GM12878 (cell line): ENCODE measurements at regions not wholly inside any gene's neighbourhood (a gene's known extent, or its start where the extent isn't known, plus 50 kb on each side); places are given as distances from the start of the nearest gene placed in this dataset.
"Not testable (repeated sequence)": the region's sequence is repeated elsewhere in the genome, so short reads cannot be mapped to it uniquely, and the experiment has no call there.

Experiments used
- ATAC-seq: fragments of 200-7000 bp; cut with Tn5 transposase; 3 replicates; pipeline ENCODE4 v1.9.1; 2020; ENCODE audit warnings: mild to moderate bottlenecking, moderate library complexity
- BruUV-seq: library from RNA; stranded (reverse); fragments of 400-500 nt; replicated peaks from 2 replicates; lab custom pipeline; 2021; lab: Mats Ljungman, UMichigan
- CTCF ChIA-PET: fragments of 300-600 bp; sonication (Branson Sonifier 250); formaldehyde crosslinking; extraction: SDS; loops from one replicate; lab custom pipeline; 2021; ENCODE audit warnings: inconsistent platforms; lab: Yijun Ruan, JAX
- POLR2A ChIA-PET: fragments of 350-600 bp; formaldehyde crosslinking; extraction: SDS; loops from one replicate; lab custom pipeline; 2021; ENCODE audit warnings: inconsistent platforms; lab: Charles Lee
- RAD21 ChIA-PET: fragments of 300-600 bp; sonication (Branson Sonifier 250); formaldehyde crosslinking; loops from one replicate; lab custom pipeline; 2023; ENCODE audit warnings: antibody characterized with exemption; ENCODE audit not compliant: unreplicated experiment; lab: Charles Lee
- SMC1A ChIA-PET: fragments of 300-600 bp; sonication (Branson Sonifier 250); formaldehyde crosslinking; loops from one replicate; lab custom pipeline; 2023; ENCODE audit not compliant: unreplicated experiment, uncharacterized antibody; lab: Charles Lee
- DNase-seq: peaks from one replicate; pipeline ENCODE4 v3.0.0-alpha.2; 2011; ENCODE audit warnings: low read depth, low spot score
- FAIRE-seq: peaks from 3 replicates; lab custom pipeline; 2011; peaks lifted over from hg19 to GRCh38; lab: Jason Lieb, UNC
- H2AFZ ChIP-seq: 2 replicates; pipeline ENCODE4 v1.6.0; 2011; ENCODE audit warnings: low read depth, low read length, control low read depth; ENCODE audit not compliant: control insufficient read depth
- H3K27ac ChIP-seq: 2 replicates; pipeline ENCODE4 v1.5.1; 2011; ENCODE audit warnings: control low read depth; ENCODE audit not compliant: control insufficient read depth, insufficient read depth
- H3K27me3 ChIP-seq, 2 experiments: replicated peaks in 1 of 2; 2 replicates each; pipeline versions ENCODE4 v1.6.0 to v1.6.1; 2011; ENCODE audit warnings: low read length in 1 of 2; ENCODE audit not compliant: control insufficient read depth in 2 of 2, insufficient read depth in 2 of 2
- H3K36me3 ChIP-seq, 2 experiments: 2 replicates each; pipeline ENCODE4 v1.5.1; 2011; ENCODE audit warnings: low read length in 1 of 2; ENCODE audit not compliant: control insufficient read depth in 2 of 2, insufficient read depth in 2 of 2
- H3K4me1 ChIP-seq: 2 replicates; pipeline ENCODE4 v1.6.1; 2011; ENCODE audit warnings: mild to moderate bottlenecking, low read length, moderate library complexity, mixed read lengths; ENCODE audit not compliant: control insufficient read depth, insufficient read depth
- H3K4me2 ChIP-seq: 2 replicates; pipeline ENCODE4 v1.6.0; 2011; ENCODE audit warnings: control low read depth; ENCODE audit not compliant: control insufficient read depth, insufficient read depth
- H3K4me3 ChIP-seq: fragments of 200-600 bp; sonication (generic); 2 replicates; pipeline ENCODE4 v1.5.1; 2016
- H3K79me2 ChIP-seq: 2 replicates; pipeline ENCODE4 v1.6.0; 2011; ENCODE audit warnings: low read length; ENCODE audit not compliant: control insufficient read depth, insufficient read depth
- H3K9ac ChIP-seq: 2 replicates; pipeline ENCODE4 v1.8.0; 2011; ENCODE audit warnings: low read length, control low read depth, mixed read lengths; ENCODE audit not compliant: control insufficient read depth, insufficient read depth
- H3K9me3 ChIP-seq: replicated peaks from 3 replicates; pipeline ENCODE4 v1.5.1; 2011; ENCODE audit warnings: mild to moderate bottlenecking, low read length; ENCODE audit not compliant: control insufficient read depth, insufficient read depth
- H4K20me1 ChIP-seq: 2 replicates; pipeline ENCODE4 v1.6.0; 2011; ENCODE audit not compliant: control insufficient read depth, insufficient read depth
- CREM ChIP-seq: IDR thresholded peaks from 2 replicates; pipeline ENCODE4 v1.6.1; 2014; ENCODE audit warnings: antibody characterized with exemption, low read depth
- FOXM1 ChIP-seq: IDR thresholded peaks from 2 replicates; pipeline ENCODE4 v1.6.1; 2012; ENCODE audit warnings: low read depth, mild to moderate bottlenecking, inconsistent platforms, low read length, moderate library complexity
- MEF2B ChIP-seq: fragments of 450-650 bp; IDR thresholded peaks from 2 replicates; pipeline ENCODE4 v1.6.1; 2018; ENCODE audit warnings: mild to moderate bottlenecking, moderate library complexity; ENCODE audit not compliant: partially characterized antibody, poor library complexity, severe bottlenecking
- PAX5 ChIP-seq: IDR thresholded peaks from 2 replicates; pipeline ENCODE4 v1.6.1; 2011; ENCODE audit warnings: low read depth, low read length, borderline replicate concordance
- RUNX3 ChIP-seq: IDR thresholded peaks from 2 replicates; pipeline ENCODE4 v1.6.1; 2012; ENCODE audit warnings: low read length, inconsistent platforms
- TCF7 ChIP-seq: IDR thresholded peaks from 2 replicates; pipeline ENCODE4 v1.6.1; 2014; ENCODE audit warnings: antibody characterized with exemption, borderline replicate concordance
- YY1 ChIP-seq: IDR thresholded peaks from 2 replicates; pipeline ENCODE4 v1.6.1; 2011; ENCODE audit warnings: low read depth, mild to moderate bottlenecking, low read length
- ZBED1 ChIP-seq: IDR thresholded peaks from 2 replicates; pipeline ENCODE4 v1.6.1; 2016; ENCODE audit warnings: borderline replicate concordance
- WGBS: methylation state at CpG from one replicate; pipeline ENCODE4 v1.1.6; 2016; ENCODE audit warnings: low lambda C conversion rate; ENCODE audit not compliant: insufficient replicate concordance, insufficient coverage; ENCODE audit errors: missing lambda C conversion rate; 5-methylcytosine and 5-hydroxymethylcytosine counted together
- in situ Hi-C: fragments of 300-500 bp; cut with MboI; formaldehyde crosslinking; loops from 9 replicates; pipeline ENCODE4 v1.14.3; 2018; ENCODE audit warnings: mixed read lengths
- intact Hi-C: fragments of 100-400 bp; cut with micrococcal nuclease; formaldehyde crosslinking; loops from one replicate; pipeline ENCODE4 v1.14.2; 2022; ENCODE audit not compliant: unreplicated experiment
- TF ChIP-seq, protein P1 (sequence below): fragments of 450-650 bp; IDR thresholded peaks from 2 replicates; pipeline ENCODE4 v1.6.1; 2017; ENCODE audit warnings: mild to moderate bottlenecking, low read depth, inconsistent platforms; ENCODE audit not compliant: poor library complexity, severe bottlenecking
- TF ChIP-seq, protein P2 (sequence below): IDR thresholded peaks from 2 replicates; pipeline ENCODE4 v1.6.1; 2011; ENCODE audit warnings: borderline replicate concordance, low read depth, mild to moderate bottlenecking, moderate library complexity, low read length; ENCODE audit not compliant: insufficient read depth, poor library complexity, severe bottlenecking
- TF ChIP-seq, protein P3 (sequence below): IDR thresholded peaks from 2 replicates; pipeline ENCODE4 v1.6.1; 2012; ENCODE audit warnings: low read length, inconsistent platforms

DNA sequence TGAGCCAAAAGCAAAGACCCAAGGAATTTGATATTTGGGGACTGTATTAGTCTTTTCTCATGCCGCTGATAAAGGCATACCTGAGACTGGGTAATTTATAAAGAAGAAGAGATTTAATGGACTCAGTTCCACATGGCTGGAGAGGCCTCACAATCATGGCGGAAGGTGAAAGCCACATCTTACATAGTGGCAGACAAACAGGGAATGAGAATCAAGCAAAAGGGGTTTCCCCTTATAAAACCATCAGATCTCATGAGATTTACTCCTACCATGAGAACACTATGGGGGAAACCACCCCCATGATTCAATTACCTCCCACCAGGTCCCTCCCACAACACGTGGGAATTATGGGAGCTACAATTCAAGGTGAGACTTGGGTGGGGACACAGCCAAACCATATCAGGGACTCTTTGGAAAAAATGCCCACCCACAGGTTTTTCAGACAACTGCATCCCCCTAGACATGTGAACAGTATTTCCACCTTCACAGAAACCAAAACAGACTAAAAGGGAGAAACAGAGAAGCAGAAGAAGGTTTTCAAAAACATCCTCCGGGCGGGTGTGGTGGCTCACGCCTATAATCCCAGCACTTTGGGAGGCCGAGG lies 482.1 kb upstream of the PROK2 start:
- POLR2A ChIA-PET, result not testable (repeated sequence)
- CTCF ChIA-PET, result interaction anchor here (1.3 to 2.9 kb wide), 6 partner anchors 10 to 392 kb away, joined by 3 to 18 read pairs (median 6); no protein-coding TSS in a partner anchor
- peaks cover 47% of the 10 kb centered on the region for H3K4me1 ChIP-seq

More for the DNA sequence above, 482.1 kb upstream of the PROK2 start:
- DNase-seq, H4K20me1 ChIP-seq, H3K4me2 ChIP-seq, H3K9me3 ChIP-seq, FAIRE-seq, in situ Hi-C loops, H2AFZ ChIP-seq, H3K27me3 ChIP-seq, H3K27ac ChIP-seq, BruUV-seq, H3K9ac ChIP-seq, H3K36me3 ChIP-seq, H3K4me3 ChIP-seq, H3K79me2 ChIP-seq: not testable (repeated sequence)
- peak; percentile 20; the same call in 1 of the 3 replicates for ATAC-seq
- TF ChIP-seq RUNX3, result peak; percentile 65; the same call in 1 of the 2 replicates
- TF ChIP-seq TCF7, result peak; percentile 48; the same call in 1 of the 2 replicates
- TF ChIP-seq FOXM1, result 0 out of 2 replicates have a peak, but pooled peaks have one; percentile 38
- TF ChIP-seq CREM, result peak; percentile 27; the same call in 1 of the 2 replicates
- TF ChIP-seq, protein P1, sequence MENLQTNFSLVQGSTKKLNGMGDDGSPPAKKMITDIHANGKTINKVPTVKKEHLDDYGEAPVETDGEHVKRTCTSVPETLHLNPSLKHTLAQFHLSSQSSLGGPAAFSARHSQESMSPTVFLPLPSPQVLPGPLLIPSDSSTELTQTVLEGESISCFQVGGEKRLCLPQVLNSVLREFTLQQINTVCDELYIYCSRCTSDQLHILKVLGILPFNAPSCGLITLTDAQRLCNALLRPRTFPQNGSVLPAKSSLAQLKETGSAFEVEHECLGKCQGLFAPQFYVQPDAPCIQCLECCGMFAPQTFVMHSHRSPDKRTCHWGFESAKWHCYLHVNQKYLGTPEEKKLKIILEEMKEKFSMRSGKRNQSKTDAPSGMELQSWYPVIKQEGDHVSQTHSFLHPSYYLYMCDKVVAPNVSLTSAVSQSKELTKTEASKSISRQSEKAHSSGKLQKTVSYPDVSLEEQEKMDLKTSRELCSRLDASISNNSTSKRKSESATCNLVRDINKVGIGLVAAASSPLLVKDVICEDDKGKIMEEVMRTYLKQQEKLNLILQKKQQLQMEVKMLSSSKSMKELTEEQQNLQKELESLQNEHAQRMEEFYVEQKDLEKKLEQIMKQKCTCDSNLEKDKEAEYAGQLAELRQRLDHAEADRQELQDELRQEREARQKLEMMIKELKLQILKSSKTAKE, result peak; percentile 26
- TF ChIP-seq, protein P2, sequence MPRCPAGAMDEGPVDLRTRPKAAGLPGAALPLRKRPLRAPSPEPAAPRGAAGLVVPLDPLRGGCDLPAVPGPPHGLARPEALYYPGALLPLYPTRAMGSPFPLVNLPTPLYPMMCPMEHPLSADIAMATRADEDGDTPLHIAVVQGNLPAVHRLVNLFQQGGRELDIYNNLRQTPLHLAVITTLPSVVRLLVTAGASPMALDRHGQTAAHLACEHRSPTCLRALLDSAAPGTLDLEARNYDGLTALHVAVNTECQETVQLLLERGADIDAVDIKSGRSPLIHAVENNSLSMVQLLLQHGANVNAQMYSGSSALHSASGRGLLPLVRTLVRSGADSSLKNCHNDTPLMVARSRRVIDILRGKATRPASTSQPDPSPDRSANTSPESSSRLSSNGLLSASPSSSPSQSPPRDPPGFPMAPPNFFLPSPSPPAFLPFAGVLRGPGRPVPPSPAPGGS, result peak; percentile 20
- peak; percentile 41; the same call in 1 of the 2 replicates for TF ChIP-seq PAX5
- peak; percentile 72 for TF ChIP-seq YY1
- TF ChIP-seq, protein P3, sequence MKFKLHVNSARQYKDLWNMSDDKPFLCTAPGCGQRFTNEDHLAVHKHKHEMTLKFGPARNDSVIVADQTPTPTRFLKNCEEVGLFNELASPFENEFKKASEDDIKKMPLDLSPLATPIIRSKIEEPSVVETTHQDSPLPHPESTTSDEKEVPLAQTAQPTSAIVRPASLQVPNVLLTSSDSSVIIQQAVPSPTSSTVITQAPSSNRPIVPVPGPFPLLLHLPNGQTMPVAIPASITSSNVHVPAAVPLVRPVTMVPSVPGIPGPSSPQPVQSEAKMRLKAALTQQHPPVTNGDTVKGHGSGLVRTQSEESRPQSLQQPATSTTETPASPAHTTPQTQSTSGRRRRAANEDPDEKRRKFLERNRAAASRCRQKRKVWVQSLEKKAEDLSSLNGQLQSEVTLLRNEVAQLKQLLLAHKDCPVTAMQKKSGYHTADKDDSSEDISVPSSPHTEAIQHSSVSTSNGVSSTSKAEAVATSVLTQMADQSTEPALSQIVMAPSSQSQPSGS, result peak; percentile 56
- TF ChIP-seq ZBED1, result peak; percentile 34; the same call in 1 of the 2 replicates
- TF ChIP-seq MEF2B, result peak; percentile 58
- ChIA-PET RAD21 (interaction anchor here (1.2 to 2.9 kb wide), 3 partner anchors 312 to 391 kb away, joined by 4 to 14 read pairs (median 4); no protein-coding TSS in a partner anchor), SMC1A (interaction anchor here (0.9 to 2.6 kb wide), 5 partner anchors 12 to 548 kb away, joined by 3 to 13 read pairs (median 3); no protein-coding TSS in a partner anchor)
- WGBS, result 30% methylated on average over 7 of the region's 7 CpGs
- intact Hi-C loops, result loop anchor here (5.0 to 10.0 kb wide), 4 partner anchors 105 to 552 kb away; no protein-coding TSS in a partner anchor
